ENCODE measurements at regions not wholly inside any gene's neighbourhood (a gene's known extent, or its start where the extent isn't known, plus 50 kb on each side); places are given as distances from the start of the nearest gene placed in this dataset.

DNA sequence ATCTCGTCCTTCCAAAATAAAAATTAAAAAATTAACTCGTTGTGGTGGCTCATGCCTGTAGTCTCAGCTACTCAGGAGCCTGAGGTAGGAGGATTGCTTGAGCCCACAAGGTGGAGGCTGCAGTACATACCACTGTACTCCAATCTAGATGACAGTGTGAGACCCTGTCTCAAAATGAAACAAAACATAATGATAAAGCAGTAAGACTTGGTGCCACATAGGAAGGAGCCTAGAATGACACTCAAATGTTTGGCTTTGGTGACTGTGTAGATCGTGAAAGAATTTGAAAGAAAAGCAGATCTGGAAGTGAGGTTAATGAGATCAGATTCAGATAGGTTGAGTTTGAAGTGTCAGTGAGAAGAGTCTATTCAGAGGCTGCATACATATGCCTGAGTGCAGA lies 150.1 kb upstream of the ATP2B1 start:
- TF ChIP-seq, protein P1, sequence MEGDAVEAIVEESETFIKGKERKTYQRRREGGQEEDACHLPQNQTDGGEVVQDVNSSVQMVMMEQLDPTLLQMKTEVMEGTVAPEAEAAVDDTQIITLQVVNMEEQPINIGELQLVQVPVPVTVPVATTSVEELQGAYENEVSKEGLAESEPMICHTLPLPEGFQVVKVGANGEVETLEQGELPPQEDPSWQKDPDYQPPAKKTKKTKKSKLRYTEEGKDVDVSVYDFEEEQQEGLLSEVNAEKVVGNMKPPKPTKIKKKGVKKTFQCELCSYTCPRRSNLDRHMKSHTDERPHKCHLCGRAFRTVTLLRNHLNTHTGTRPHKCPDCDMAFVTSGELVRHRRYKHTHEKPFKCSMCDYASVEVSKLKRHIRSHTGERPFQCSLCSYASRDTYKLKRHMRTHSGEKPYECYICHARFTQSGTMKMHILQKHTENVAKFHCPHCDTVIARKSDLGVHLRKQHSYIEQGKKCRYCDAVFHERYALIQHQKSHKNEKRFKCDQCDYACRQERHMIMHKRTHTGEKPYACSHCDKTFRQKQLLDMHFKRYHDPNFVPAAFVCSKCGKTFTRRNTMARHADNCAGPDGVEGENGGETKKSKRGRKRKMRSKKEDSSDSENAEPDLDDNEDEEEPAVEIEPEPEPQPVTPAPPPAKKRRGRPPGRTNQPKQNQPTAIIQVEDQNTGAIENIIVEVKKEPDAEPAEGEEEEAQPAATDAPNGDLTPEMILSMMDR (IDR thresholded peaks at IDR 0.05): no peak
- no peak for TF ChIP-seq POLR2A (IDR thresholded peaks at IDR 0.05)
